Adrenal gland (tissue), 9 donors: ENCODE measurements at regions not wholly inside any gene's neighbourhood (a gene's known extent, or its start where the extent isn't known, plus 50 kb on each side); places are given as distances from the start of the nearest gene placed in this dataset.

Experiments used
- DNase-seq, 7 donors: peaks; one replicate each; pipeline ENCODE4 v3.0.0-alpha.2; 2019 to 2020
- H3K27ac ChIP-seq, 5 donors: fragments of 200-600 bp; sonication (generic) in 4 of 5; 1 replicate in 3 of 5; 2 replicates in 2 of 5; pipeline versions ENCODE4 v1.5.1 to v1.8.0; 2016 to 2020; ENCODE audit warnings: mild to moderate bottlenecking in 1 of 5
- H3K27me3 ChIP-seq: fragments of 200-600 bp; 2 replicates; pipeline ENCODE4 v1.8.0; 2021
- H3K36me3 ChIP-seq, 2 donors: fragments of 200-600 bp; replicated peaks in 1 of 2; 1 replicate in 1 of 2; 2 replicates in 1 of 2; pipeline versions ENCODE4 v1.5.1 to v1.8.0; 2018 to 2022
- H3K4me1 ChIP-seq, 2 donors: fragments of 200-600 bp; replicated peaks in 1 of 2; 1 replicate in 1 of 2; 2 replicates in 1 of 2; pipeline versions ENCODE4 v1.5.1 to v1.8.0; 2018 to 2021
- H3K4me3 ChIP-seq, 4 donors: fragments of 200-600 bp; sonication (generic) in 3 of 4; one replicate each; pipeline ENCODE4 v1.5.1; 2016 to 2018
- H3K9me3 ChIP-seq, 3 donors: fragments of 200-600 bp; sonication (generic) in 1 of 3; replicated peaks in 1 of 3; 1 replicate in 2 of 3; 2 replicates in 1 of 3; pipeline versions ENCODE4 v1.5.1 to v1.8.0; 2016 to 2021
- POLR2A ChIP-seq, 2 donors: fragments of 450-650 bp; IDR thresholded peaks; one replicate each; pipeline ENCODE4 v1.6.1; 2017; ENCODE audit warnings: antibody characterized with exemption in 2 of 2, mild to moderate bottlenecking in 2 of 2, moderate library complexity in 1 of 2
- WGBS, 4 donors: extraction: QIAGEN DNeasy Blood & Tissue Kit in 2 of 4; methylation state at CpG; one replicate each; pipeline versions ENCODE4 v1.1.5 to v1.1.7; 2013 to 2017; 5-methylcytosine and 5-hydroxymethylcytosine counted together
- intact Hi-C, 2 donors: fragments of 100-400 bp; cut with DNase I; formaldehyde crosslinking; loops; one replicate each; pipeline versions ENCODE4 v1.14.1 to v1.15.0; 2022 to 2023
- TF ChIP-seq, protein P1 (sequence below), 6 experiments: fragments of 450-650 bp in 4 of 6; fragments of 200-600 bp in 2 of 6; sonication (generic) in 1 of 6; IDR thresholded peaks; 1 replicate in 5 of 6; 2 replicates in 1 of 6; pipeline versions ENCODE4 v1.5.1 to v1.8.0; 2016 to 2021; ENCODE audit warnings: antibody characterized with exemption in 6 of 6, mild to moderate bottlenecking in 2 of 6, moderate library complexity in 1 of 6
- donor health status: healthy with polysubstance abuse.
- donor health status: Bipolar disorder and iron deficiency.
- donor health status: DM: yes; HTN: yes; CAD: no.
- donor health status: DM: no; HTN: no; CAD: no.
- donor health status: DM: no; HTN: no; CAD: no.

DNA sequence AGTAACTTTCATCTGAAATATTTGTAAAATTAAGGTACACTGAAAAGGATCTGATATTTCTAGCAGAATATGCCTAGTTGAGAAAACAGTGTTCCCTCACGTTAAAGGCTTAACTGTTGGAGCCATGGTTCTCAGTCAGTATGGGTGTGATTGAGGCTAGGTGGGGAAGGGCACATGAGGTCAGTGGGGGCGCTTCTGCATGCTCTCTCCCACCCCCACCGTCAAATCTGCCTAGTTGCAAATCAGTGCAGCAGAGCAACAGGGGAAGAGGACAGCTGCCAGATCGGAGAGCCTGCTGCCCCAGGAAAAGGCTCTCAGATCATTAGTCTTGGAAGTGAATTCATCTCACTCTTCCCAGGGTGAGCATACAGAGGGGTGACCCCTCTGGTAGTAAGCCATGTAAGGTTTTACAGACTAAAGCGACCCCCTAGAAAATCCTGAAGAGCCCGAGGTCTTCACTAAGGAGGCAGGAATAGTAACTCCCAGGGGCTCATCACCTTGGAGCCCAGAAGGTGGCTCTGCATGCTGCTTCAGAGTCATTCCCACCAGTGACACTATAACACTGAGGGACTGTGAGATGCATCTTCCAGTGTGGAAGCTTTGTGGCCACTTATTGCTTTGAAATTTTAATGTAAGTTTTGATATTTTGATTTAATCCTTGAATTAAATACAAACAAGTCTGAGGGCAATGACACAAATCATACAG lies 83.1 kb upstream of the BARHL2 start:
- no peaks in the 10 kb centered on the region for H3K36me3 ChIP-seq
- no peak overlapping the region for H3K4me3 ChIP-seq
- DNase-seq = no peak
- no peak overlapping the region for H3K27ac ChIP-seq
- intact Hi-C loops = no loop called here
- WGBS, 4 donors = 26 to 49% (median 34%) methylated on average over 4 to 6 of the region's 6 CpGs
- H3K27me3 ChIP-seq = no peaks in the 10 kb centered on the region
- H3K4me1 ChIP-seq = no peaks in the 10 kb centered on the region
- TF ChIP-seq, protein P1, sequence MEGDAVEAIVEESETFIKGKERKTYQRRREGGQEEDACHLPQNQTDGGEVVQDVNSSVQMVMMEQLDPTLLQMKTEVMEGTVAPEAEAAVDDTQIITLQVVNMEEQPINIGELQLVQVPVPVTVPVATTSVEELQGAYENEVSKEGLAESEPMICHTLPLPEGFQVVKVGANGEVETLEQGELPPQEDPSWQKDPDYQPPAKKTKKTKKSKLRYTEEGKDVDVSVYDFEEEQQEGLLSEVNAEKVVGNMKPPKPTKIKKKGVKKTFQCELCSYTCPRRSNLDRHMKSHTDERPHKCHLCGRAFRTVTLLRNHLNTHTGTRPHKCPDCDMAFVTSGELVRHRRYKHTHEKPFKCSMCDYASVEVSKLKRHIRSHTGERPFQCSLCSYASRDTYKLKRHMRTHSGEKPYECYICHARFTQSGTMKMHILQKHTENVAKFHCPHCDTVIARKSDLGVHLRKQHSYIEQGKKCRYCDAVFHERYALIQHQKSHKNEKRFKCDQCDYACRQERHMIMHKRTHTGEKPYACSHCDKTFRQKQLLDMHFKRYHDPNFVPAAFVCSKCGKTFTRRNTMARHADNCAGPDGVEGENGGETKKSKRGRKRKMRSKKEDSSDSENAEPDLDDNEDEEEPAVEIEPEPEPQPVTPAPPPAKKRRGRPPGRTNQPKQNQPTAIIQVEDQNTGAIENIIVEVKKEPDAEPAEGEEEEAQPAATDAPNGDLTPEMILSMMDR (IDR thresholded peaks at IDR 0.05) = no peak
- no peak for TF ChIP-seq POLR2A (IDR thresholded peaks at IDR 0.05)
- H3K9me3 ChIP-seq = peaks cover 0 to 2% (median 0%) of the 10 kb centered on the region in 3 donors

DNA sequence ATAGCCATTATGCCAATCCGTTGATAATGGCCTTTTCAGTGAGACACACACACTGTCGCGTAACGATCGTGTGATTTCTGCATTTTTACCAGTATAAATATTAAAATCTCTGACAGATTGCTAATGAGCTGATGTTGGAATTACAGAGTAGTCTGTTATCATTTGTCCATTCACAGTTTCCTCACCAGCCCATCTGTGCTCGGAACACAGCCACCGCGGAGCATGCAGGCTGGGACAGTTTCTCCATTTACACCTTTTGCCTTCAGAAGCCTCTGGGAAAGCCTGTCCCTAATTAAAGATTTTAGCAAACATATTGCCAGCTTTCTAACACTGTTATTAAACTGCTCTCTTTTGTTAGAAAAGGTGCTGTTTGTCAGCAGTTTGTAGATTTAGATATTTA lies 82.2 kb upstream of the BARHL2 start:
- intact Hi-C loops = no loop called here
- 86 to 90% (median 88%) methylated on average over 8 of the region's 8 CpGs for WGBS, 4 donors

DNA sequence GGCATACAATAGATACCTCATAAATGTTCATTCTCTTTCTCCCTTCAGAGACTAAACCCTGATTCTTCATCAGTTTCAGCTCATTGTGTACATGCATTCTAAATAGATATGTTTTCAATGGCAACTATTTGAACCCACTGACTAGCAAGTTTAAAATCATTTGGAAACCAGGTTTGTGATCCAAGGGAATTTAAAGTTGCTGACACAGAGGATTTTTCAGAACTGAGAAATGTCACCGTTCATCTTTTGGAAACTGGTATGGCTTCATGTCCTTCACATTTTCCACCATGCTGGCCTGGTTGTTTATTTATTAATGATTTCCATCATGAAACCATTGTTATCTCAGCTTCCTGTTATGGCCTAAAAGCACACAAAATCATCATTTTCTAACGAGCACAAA lies 81.8 kb upstream of the BARHL2 start:
- H3K36me3 ChIP-seq = no peaks in the 10 kb centered on the region
- no peak for DNase-seq
- H3K4me1 ChIP-seq = no peaks in the 10 kb centered on the region
- no peak overlapping the region for H3K4me3 ChIP-seq
- no peaks in the 10 kb centered on the region for H3K27me3 ChIP-seq
- intact Hi-C loops = no loop called here
- H3K27ac ChIP-seq = no peak overlapping the region
- TF ChIP-seq, protein P1 (IDR thresholded peaks at IDR 0.05) = no peak
- no peak for TF ChIP-seq POLR2A (IDR thresholded peaks at IDR 0.05)
- WGBS, 4 donors = 52 to 62% (median 59%) methylated on average over 2 of the region's 2 CpGs
- no peaks in the 10 kb centered on the region for H3K9me3 ChIP-seq

More for the DNA sequence above, 82.2 kb upstream of the BARHL2 start:
- no peaks in the 10 kb centered on the region for H3K36me3 ChIP-seq
- H3K27me3 ChIP-seq = no peaks in the 10 kb centered on the region
- H3K4me1 ChIP-seq = no peaks in the 10 kb centered on the region
- H3K9me3 ChIP-seq = no peaks in the 10 kb centered on the region
- no peak overlapping the region for H3K27ac ChIP-seq
- TF ChIP-seq, protein P1 (IDR thresholded peaks at IDR 0.05) = no peak
- TF ChIP-seq POLR2A (IDR thresholded peaks at IDR 0.05) = no peak
- DNase-seq = no peak
- H3K4me3 ChIP-seq = no peak overlapping the region

DNA sequence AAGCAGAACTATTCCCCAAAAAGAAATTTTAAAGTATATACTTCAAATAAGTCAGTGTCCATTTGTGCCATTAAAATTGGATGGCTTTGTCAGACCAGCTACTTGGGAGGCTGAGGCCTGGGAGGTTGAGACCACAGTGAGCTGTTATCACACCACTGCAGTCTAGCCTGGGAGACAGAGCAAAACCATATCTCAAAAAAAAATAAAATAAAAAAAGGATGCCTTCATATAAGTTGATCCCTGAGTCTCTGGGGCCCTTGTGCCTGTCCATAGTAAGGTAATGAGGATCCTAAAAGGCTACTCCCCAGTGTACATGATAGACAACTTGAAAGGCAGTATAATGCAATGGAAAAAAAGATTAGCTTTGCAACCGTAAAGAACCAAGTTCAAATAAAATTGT lies 81.2 kb upstream of the BARHL2 start:
- Histone ChIP-seq H3K4me1 (no peaks in the 10 kb centered on the region), H3K36me3 (no peaks in the 10 kb centered on the region), H3K27ac (no peak overlapping the region), H3K27me3 (no peaks in the 10 kb centered on the region), H3K4me3 (no peak overlapping the region), H3K9me3 (no peaks in the 10 kb centered on the region)
- 78 to 93% (median 86%) methylated on average over 1 of the region's 1 CpG for WGBS, 4 donors
- intact Hi-C loops = no loop called here
- no peak for DNase-seq
- TF ChIP-seq, protein P1 (IDR thresholded peaks at IDR 0.05) = no peak
- no peak for TF ChIP-seq POLR2A (IDR thresholded peaks at IDR 0.05)
